Right hindlimb (tissue), 1 donor: ENCODE measurements at regions not wholly inside any gene's neighbourhood (a gene's known extent, or its start where the extent isn't known, plus 50 kb on each side); places are given as distances from the start of the nearest gene placed in this dataset.

ENCODE experiments used
- DNase-seq: peaks from one replicate; pipeline ENCODE4 v3.0.0-alpha.2; 2018

- no peak for DNase-seq
Measured at GRCh38 chr22:46040471-46041465, 63.8 kb upstream of the WNT7B start.

GRCh38 chr22:46041642-46042041 is 64.7 kb upstream of the WNT7B start:
- DNase-seq: no peak

- DNase-seq: no peak
Measured at GRCh38 chr22:46042786-46043185, 65.8 kb upstream of the WNT7B start.

GRCh38 chr22:46043339-46043738 is 66.4 kb upstream of the WNT7B start:
- no peak for DNase-seq

GRCh38 chr22:46043816-46044620 is 67.1 kb upstream of the WNT7B start:
- no peak for DNase-seq

GRCh38 chr22:46044621-46045458 is 67.9 kb upstream of the WNT7B start:
- peak; percentile 78 for DNase-seq

GRCh38 chr22:46045459-46046298 is 68.7 kb upstream of the WNT7B start:
- peak; percentile 25 for DNase-seq

- peak; percentile 15 for DNase-seq
Measured at GRCh38 chr22:46046299-46046685, 69.3 kb upstream of the WNT7B start.

- DNase-seq: no peak
Measured at GRCh38 chr22:46047226-46047625, 70.3 kb upstream of the WNT7B start.

GRCh38 chr22:46047841-46048595 is 71.1 kb upstream of the WNT7B start:
- DNase-seq: peak; percentile 18

GRCh38 chr22:46048661-46049060 is 71.7 kb upstream of the WNT7B start:
- DNase-seq: peak; percentile 4

- DNase-seq: peak; percentile 18
Measured at GRCh38 chr22:46049726-46050450, 72.9 kb upstream of the WNT7B start.

GRCh38 chr22:46050451-46050845 is 73.5 kb upstream of the WNT7B start:
- peak; percentile 9 for DNase-seq

GRCh38 chr22:46050916-46051614 is 74.1 kb upstream of the WNT7B start:
- DNase-seq: peak; percentile 8

GRCh38 chr22:46051646-46052045 is 74.7 kb upstream of the WNT7B start:
- peak; percentile 2 for DNase-seq

- peak; percentile 25 for DNase-seq
Measured at GRCh38 chr22:46052331-46052771, 75.4 kb upstream of the WNT7B start.

- DNase-seq: peak; percentile 31
Measured at GRCh38 chr22:46052801-46053562, 76.0 kb upstream of the WNT7B start.

- DNase-seq: peak; percentile 79
Measured at GRCh38 chr22:46053563-46054090, 76.7 kb upstream of the WNT7B start.
